ENCODE measurements at regions not wholly inside any gene's neighbourhood (a gene's known extent, or its start where the extent isn't known, plus 50 kb on each side); places are given as distances from the start of the nearest gene placed in this dataset.

DNA sequence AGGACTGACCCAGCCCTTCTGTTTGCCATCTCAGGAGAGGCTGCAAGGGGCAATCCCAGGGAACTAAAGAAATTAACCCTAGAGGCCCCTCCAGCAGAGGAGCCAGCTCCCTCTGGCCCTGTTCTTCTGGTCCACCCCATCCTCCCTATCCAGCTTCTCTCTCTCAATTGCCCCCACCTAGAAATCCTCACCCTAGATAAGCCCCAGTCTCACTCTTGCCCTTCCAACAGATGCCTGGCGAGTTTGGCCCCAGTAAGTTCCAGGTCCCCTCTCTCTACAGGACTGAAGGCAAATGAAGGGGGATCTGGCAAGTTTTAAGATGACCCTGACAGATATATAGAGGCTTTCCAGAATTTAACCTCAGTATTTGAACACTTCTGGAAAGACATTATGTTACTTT lies 134.0 kb downstream of the THBS2 start:
- no peak overlapping the region for H3K4me3 Mint-ChIP-seq
- no peak overlapping the region for H3K27ac Mint-ChIP-seq
- no peaks in the 10 kb centered on the region for H3K9me3 ChIP-seq (ENCODE audit: control insufficient read depth, low read length)
- peaks cover 11% of the 10 kb centered on the region for H3K9me3 Mint-ChIP-seq
- TF ChIP-seq, protein P1, sequence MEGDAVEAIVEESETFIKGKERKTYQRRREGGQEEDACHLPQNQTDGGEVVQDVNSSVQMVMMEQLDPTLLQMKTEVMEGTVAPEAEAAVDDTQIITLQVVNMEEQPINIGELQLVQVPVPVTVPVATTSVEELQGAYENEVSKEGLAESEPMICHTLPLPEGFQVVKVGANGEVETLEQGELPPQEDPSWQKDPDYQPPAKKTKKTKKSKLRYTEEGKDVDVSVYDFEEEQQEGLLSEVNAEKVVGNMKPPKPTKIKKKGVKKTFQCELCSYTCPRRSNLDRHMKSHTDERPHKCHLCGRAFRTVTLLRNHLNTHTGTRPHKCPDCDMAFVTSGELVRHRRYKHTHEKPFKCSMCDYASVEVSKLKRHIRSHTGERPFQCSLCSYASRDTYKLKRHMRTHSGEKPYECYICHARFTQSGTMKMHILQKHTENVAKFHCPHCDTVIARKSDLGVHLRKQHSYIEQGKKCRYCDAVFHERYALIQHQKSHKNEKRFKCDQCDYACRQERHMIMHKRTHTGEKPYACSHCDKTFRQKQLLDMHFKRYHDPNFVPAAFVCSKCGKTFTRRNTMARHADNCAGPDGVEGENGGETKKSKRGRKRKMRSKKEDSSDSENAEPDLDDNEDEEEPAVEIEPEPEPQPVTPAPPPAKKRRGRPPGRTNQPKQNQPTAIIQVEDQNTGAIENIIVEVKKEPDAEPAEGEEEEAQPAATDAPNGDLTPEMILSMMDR (conservative IDR thresholded peaks at IDR 0.05) = no peak
- H3K36me3 ChIP-seq (ENCODE audit: control insufficient read depth, insufficient read depth, low read length) = no peaks in the 10 kb centered on the region
- no peaks in the 10 kb centered on the region for H3K27me3 Mint-ChIP-seq (ENCODE audit: insufficient read depth)
- 77% methylated on average over 1 of the region's 1 CpG; no CpG with 5 or more reads in 1 of the 2 experiments for WGBS, 2 experiments (ENCODE audit: insufficient coverage in 1 of 2, insufficient read length in 1 of 2)
- no peak overlapping the region for H3K27ac ChIP-seq (ENCODE audit: low read depth, low read length)
- H3K36me3 Mint-ChIP-seq (ENCODE audit: low read depth) = no peaks in the 10 kb centered on the region
- DNase-seq = no peak
- no peak overlapping the region for H3K9ac ChIP-seq (ENCODE audit: extremely low read depth, low read length, poor library complexity, severe bottlenecking)
- H3K4me3 ChIP-seq (ENCODE audit: low read length) = no peak overlapping the region
- no peaks in the 10 kb centered on the region for H3K27me3 ChIP-seq (ENCODE audit: control insufficient read depth, insufficient read depth, low read length, poor library complexity, severe bottlenecking)
- no peaks in the 10 kb centered on the region for H3K4me1 Mint-ChIP-seq
- H3K4me1 ChIP-seq (ENCODE audit: control insufficient read depth, insufficient read depth, low read length) = no peaks in the 10 kb centered on the region

GRCh38 chr6:169118346-169118830 lies 135.3 kb downstream of the THBS2 start:
- Mint-ChIP-seq H3K4me3 (no peak overlapping the region), H3K27ac (no peak overlapping the region), H3K9me3 (peaks cover 11% of the 10 kb centered on the region), H3K36me3 (ENCODE audit: low read depth) (no peaks in the 10 kb centered on the region), H3K27me3 (ENCODE audit: insufficient read depth) (no peaks in the 10 kb centered on the region), H3K4me1 (no peaks in the 10 kb centered on the region)
- no peak overlapping the region for H3K4me3 ChIP-seq (ENCODE audit: low read length)
- no peak overlapping the region for H3K27ac ChIP-seq (ENCODE audit: low read depth, low read length)
- TF ChIP-seq, protein P1 (conservative IDR thresholded peaks at IDR 0.05) = no peak
- no peaks in the 10 kb centered on the region for H3K27me3 ChIP-seq (ENCODE audit: control insufficient read depth, insufficient read depth, low read length, poor library complexity, severe bottlenecking)
- DNase-seq = no peak
- H3K4me1 ChIP-seq (ENCODE audit: control insufficient read depth, insufficient read depth, low read length) = no peaks in the 10 kb centered on the region
- WGBS, 2 experiments (ENCODE audit: insufficient coverage in 1 of 2, insufficient read length in 1 of 2) = 84 to 100% methylated on average over 4 to 7 of the region's 7 CpGs
- no peak overlapping the region for H3K9ac ChIP-seq (ENCODE audit: extremely low read depth, low read length, poor library complexity, severe bottlenecking)
- no peaks in the 10 kb centered on the region for H3K36me3 ChIP-seq (ENCODE audit: control insufficient read depth, insufficient read depth, low read length)
- no peaks in the 10 kb centered on the region for H3K9me3 ChIP-seq (ENCODE audit: control insufficient read depth, low read length)

DNA sequence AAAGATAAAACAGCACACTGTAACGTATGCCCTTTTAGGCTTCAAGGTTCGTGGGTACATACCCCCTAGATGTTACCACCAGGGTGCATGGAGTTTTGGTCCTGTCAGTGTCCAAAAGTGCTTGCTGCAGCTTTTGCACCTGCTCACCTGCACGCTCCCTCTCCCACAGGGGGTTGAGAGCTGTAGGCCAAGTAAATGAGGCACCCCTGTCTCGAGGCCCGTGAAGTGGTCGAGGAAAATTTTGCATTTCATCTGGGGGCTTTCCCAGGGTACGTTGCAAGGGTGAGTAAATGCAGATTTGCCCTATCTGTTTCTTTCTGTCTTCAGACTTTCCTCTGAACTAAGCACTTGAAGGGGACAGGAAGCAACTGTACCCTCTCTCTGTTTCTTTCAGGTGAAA lies 136.0 kb downstream of the THBS2 start:
- H3K36me3 Mint-ChIP-seq (ENCODE audit: low read depth) = no peaks in the 10 kb centered on the region

More for the DNA sequence above, 136.0 kb downstream of the THBS2 start:
- Histone ChIP-seq H3K4me3 (ENCODE audit: low read length) (no peak overlapping the region), H3K9me3 (ENCODE audit: control insufficient read depth, low read length) (no peaks in the 10 kb centered on the region), H3K9ac (ENCODE audit: extremely low read depth, low read length, poor library complexity, severe bottlenecking) (no peak overlapping the region), H3K27me3 (ENCODE audit: control insufficient read depth, insufficient read depth, low read length, poor library complexity, severe bottlenecking) (no peaks in the 10 kb centered on the region), H3K4me1 (ENCODE audit: control insufficient read depth, insufficient read depth, low read length) (no peaks in the 10 kb centered on the region), H3K36me3 (ENCODE audit: control insufficient read depth, insufficient read depth, low read length) (no peaks in the 10 kb centered on the region), H3K27ac (ENCODE audit: low read depth, low read length) (no peak overlapping the region)
- peaks cover 11% of the 10 kb centered on the region for H3K9me3 Mint-ChIP-seq
- no peak overlapping the region for H3K4me3 Mint-ChIP-seq
- H3K27ac Mint-ChIP-seq = no peak overlapping the region
- H3K27me3 Mint-ChIP-seq (ENCODE audit: insufficient read depth) = no peaks in the 10 kb centered on the region
- WGBS, 2 experiments (ENCODE audit: insufficient coverage in 1 of 2, insufficient read length in 1 of 2) = 90 to 92% methylated on average over 7 of the region's 7 CpGs
- TF ChIP-seq, protein P1 (conservative IDR thresholded peaks at IDR 0.05) = no peak
- no peak for DNase-seq
- no peaks in the 10 kb centered on the region for H3K4me1 Mint-ChIP-seq

Measured in endodermal cell (in vitro differentiated cells).